Heart left ventricle (tissue), 13 donors: ENCODE measurements at regions not wholly inside any gene's neighbourhood (a gene's known extent, or its start where the extent isn't known, plus 50 kb on each side); places are given as distances from the start of the nearest gene placed in this dataset.

Source experiments
- POLR2A ChIP-seq, 2 donors: fragments of 450-650 bp; IDR thresholded peaks; one replicate each; pipeline ENCODE4 v1.6.1; 2017; ENCODE audit warnings: antibody characterized with exemption in 2 of 2, mild to moderate bottlenecking in 2 of 2, moderate library complexity in 2 of 2
- TF ChIP-seq, protein P1 (sequence below), 12 donors: fragments of 200-600 bp; sonication (generic) in 4 of 12; IDR thresholded peaks; one replicate each; pipeline versions ENCODE4 v1.5.0 to v1.8.0; 2018 to 2022; ENCODE audit warnings: antibody characterized with exemption in 12 of 12, mild to moderate bottlenecking in 5 of 12
- donor health status: ischemic (EF 13 %, LVEDD 7.1; RV severe dilation, severe dysfunction).
- donor health status: DM: no; HTN: yes; CAD: no.
- donor health status: DM: no; HTN: no; CAD: no.
- donor health status: ischemic (EF 25% LVEDD 6.9; RV normal size, moderate dysfunction).
- donor health status: ischemic (EF 25% LVEDD 5.7; RV mildly dilated, moderate dysfunction).
- donor health status: ischemic (EF 35%, LVEDD 5.7; RV mildly dilated, moderate dysfunction).
- donor health status: nonischemic (EF 11% LVEDD 7.7; RV severe dilation, severe dysfunction).
- donor health status: DM: yes; HTN: yes; CAD: no.
- donor health status: PGD.
- donor health status: ischemic (EF 29% LVEDD 5.4; RV normal size, mild dysfunction).
- donor health status: nonischemic (EF 23%, LVEDD 6.1; RV moderate dilation, normal function).

DNA sequence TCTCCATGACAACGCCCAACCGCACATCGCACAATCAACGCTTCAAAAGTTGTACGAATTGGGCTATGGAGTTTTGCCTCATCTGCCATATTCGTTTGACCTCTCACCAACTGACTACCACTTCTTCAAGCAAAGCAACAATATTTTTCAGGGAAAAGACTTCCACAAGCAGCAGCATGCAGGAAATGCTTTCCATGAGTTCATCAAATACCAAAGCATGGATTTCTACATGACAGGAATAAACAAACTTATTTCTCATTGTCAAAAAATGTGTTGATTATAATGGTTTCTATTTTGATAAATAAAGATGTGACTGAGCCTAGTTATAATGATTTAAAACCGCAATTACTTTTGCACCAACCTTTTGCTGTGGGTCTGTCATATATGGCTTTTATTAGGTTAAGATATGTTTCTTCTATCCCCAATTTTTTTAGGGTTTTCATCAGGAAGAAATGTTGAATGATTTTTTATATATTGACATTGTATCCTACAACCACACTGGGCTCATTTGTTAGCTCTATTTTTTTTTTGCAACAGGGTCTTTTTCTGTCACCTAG, 138.4 kb downstream of the PWWP3B start:
- TF ChIP-seq, protein P1, sequence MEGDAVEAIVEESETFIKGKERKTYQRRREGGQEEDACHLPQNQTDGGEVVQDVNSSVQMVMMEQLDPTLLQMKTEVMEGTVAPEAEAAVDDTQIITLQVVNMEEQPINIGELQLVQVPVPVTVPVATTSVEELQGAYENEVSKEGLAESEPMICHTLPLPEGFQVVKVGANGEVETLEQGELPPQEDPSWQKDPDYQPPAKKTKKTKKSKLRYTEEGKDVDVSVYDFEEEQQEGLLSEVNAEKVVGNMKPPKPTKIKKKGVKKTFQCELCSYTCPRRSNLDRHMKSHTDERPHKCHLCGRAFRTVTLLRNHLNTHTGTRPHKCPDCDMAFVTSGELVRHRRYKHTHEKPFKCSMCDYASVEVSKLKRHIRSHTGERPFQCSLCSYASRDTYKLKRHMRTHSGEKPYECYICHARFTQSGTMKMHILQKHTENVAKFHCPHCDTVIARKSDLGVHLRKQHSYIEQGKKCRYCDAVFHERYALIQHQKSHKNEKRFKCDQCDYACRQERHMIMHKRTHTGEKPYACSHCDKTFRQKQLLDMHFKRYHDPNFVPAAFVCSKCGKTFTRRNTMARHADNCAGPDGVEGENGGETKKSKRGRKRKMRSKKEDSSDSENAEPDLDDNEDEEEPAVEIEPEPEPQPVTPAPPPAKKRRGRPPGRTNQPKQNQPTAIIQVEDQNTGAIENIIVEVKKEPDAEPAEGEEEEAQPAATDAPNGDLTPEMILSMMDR (IDR thresholded peaks at IDR 0.05), result no peak
- TF ChIP-seq POLR2A (IDR thresholded peaks at IDR 0.05), result no peak
